GM19395 (cell line): ENCODE measurements at regions not wholly inside any gene's neighbourhood (a gene's known extent, or its start where the extent isn't known, plus 50 kb on each side); places are given as distances from the start of the nearest gene placed in this dataset.
"Not testable (repeated sequence)": the region's sequence is repeated elsewhere in the genome, so short reads cannot be mapped to it uniquely, and the experiment has no call there.

Source experiments
- ATAC-seq: cut with Tn5 transposase; IDR thresholded peaks from one replicate; pipeline ENCODE4 v1.9.1; 2021; ENCODE audit warnings: mild to moderate bottlenecking, moderate library complexity; ENCODE audit not compliant: unreplicated experiment

- no peak for ATAC-seq
These were observed 186.6 kb upstream of the OTX2 start for GRCh38 chr14:56996721-56997399.

GRCh38 chr14:56995010-56995409, 184.7 kb upstream of the OTX2 start:
- ATAC-seq = no peak

GRCh38 chr14:56992332-56992820, 182.1 kb upstream of the OTX2 start:
- ATAC-seq = no peak

- not testable (repeated sequence) for ATAC-seq
These were observed 180.8 kb upstream of the OTX2 start for GRCh38 chr14:56990991-56991627.

- no peak for ATAC-seq
These were observed 179.1 kb upstream of the OTX2 start for GRCh38 chr14:56989359-56989758.

- ATAC-seq = no peak
These were observed 169.7 kb upstream of the OTX2 start for GRCh38 chr14:56979936-56980335.

GRCh38 chr14:56976211-56976610, 165.9 kb upstream of the OTX2 start:
- ATAC-seq = no peak

- ATAC-seq = no peak
These were observed 165.2 kb upstream of the OTX2 start for GRCh38 chr14:56975521-56975920.

- ATAC-seq = no peak
These were observed 162.7 kb upstream of the OTX2 start for GRCh38 chr14:56972948-56973347.

GRCh38 chr14:56964895-56965294, 154.6 kb upstream of the OTX2 start:
- ATAC-seq = no peak

GRCh38 chr14:56963381-56963780, 153.1 kb upstream of the OTX2 start:
- ATAC-seq = no peak

- ATAC-seq = no peak
These were observed 152.3 kb upstream of the OTX2 start for GRCh38 chr14:56962444-56963080.

- ATAC-seq = no peak
These were observed 149.6 kb upstream of the OTX2 start for GRCh38 chr14:56959869-56960268.

- ATAC-seq = no peak
These were observed 148.8 kb upstream of the OTX2 start for GRCh38 chr14:56959121-56959520.

GRCh38 chr14:56956182-56956581, 145.9 kb upstream of the OTX2 start:
- no peak for ATAC-seq

- no peak for ATAC-seq
These were observed 145.5 kb upstream of the OTX2 start for GRCh38 chr14:56955745-56956144.

GRCh38 chr14:56953884-56954283, 143.6 kb upstream of the OTX2 start:
- no peak for ATAC-seq

GRCh38 chr14:56952766-56953473, 142.6 kb upstream of the OTX2 start:
- ATAC-seq = no peak

- ATAC-seq = no peak
These were observed 139.5 kb upstream of the OTX2 start for GRCh38 chr14:56949828-56950227.

- no peak for ATAC-seq
These were observed 135.0 kb upstream of the OTX2 start for GRCh38 chr14:56945291-56945690.

- ATAC-seq = no peak
These were observed 134.1 kb upstream of the OTX2 start for GRCh38 chr14:56944397-56944796.
